ENCODE measurements at regions not wholly inside any gene's neighbourhood (a gene's known extent, or its start where the extent isn't known, plus 50 kb on each side); places are given as distances from the start of the nearest gene placed in this dataset.

GRCh38 chr18:6493194-6493593 lies 78.5 kb upstream of the L3MBTL4 start:
- Histone ChIP-seq H3K79me2 (ENCODE audit: insufficient read depth, low read length) (no peaks in the 10 kb centered on the region), H3K4me1 (ENCODE audit: insufficient read depth, low read length, severe bottlenecking) (no peaks in the 10 kb centered on the region), H3K4me2 (ENCODE audit: low read length) (no peak overlapping the region), H3K9me2 (ENCODE audit: low read depth, low read length) (no peaks in the 10 kb centered on the region), H3K9ac (ENCODE audit: low read length) (no peak overlapping the region), H3F3A (ENCODE audit: insufficient read depth, low read length) (no peaks in the 10 kb centered on the region), H3K4me3 (ENCODE audit: low read depth, low read length, poor library complexity, severe bottlenecking) (no peak overlapping the region), H3K27ac (ENCODE audit: low read depth, low read length, poor library complexity, severe bottlenecking) (no peak overlapping the region), H3K9me3 (ENCODE audit: low read length) (no peaks in the 10 kb centered on the region), H4K20me1 (ENCODE audit: insufficient read depth, low read length) (no peaks in the 10 kb centered on the region), H3K27me3 (ENCODE audit: insufficient read depth, low read length) (no peaks in the 10 kb centered on the region), H3K36me3 (ENCODE audit: insufficient read depth, low read length) (no peaks in the 10 kb centered on the region), H2AFZ (ENCODE audit: low read length) (no peak overlapping the region)
- no peak for TF ChIP-seq CTCF (IDR thresholded peaks at IDR 0.05; ENCODE audit: low read length)
- TF ChIP-seq EZH2 (IDR thresholded peaks at IDR 0.05; ENCODE audit: borderline replicate concordance, low read length): no peak

- H3K79me2 ChIP-seq (ENCODE audit: insufficient read depth, low read length): no peaks in the 10 kb centered on the region
- H3K36me3 ChIP-seq (ENCODE audit: insufficient read depth, low read length): no peaks in the 10 kb centered on the region
- H3F3A ChIP-seq (ENCODE audit: insufficient read depth, low read length): no peaks in the 10 kb centered on the region
- H3K4me1 ChIP-seq (ENCODE audit: insufficient read depth, low read length, severe bottlenecking): no peaks in the 10 kb centered on the region
- TF ChIP-seq CTCF (IDR thresholded peaks at IDR 0.05; ENCODE audit: low read length) (no peak), EZH2 (IDR thresholded peaks at IDR 0.05; ENCODE audit: borderline replicate concordance, low read length) (no peak)
- no peaks in the 10 kb centered on the region for H3K9me2 ChIP-seq (ENCODE audit: low read depth, low read length)
- H3K4me3 ChIP-seq (ENCODE audit: low read depth, low read length, poor library complexity, severe bottlenecking): no peak overlapping the region
- no peak overlapping the region for H3K27ac ChIP-seq (ENCODE audit: low read depth, low read length, poor library complexity, severe bottlenecking)
- H2AFZ ChIP-seq (ENCODE audit: low read length): no peak overlapping the region
- no peak overlapping the region for H3K4me2 ChIP-seq (ENCODE audit: low read length)
- H3K9me3 ChIP-seq (ENCODE audit: low read length): no peaks in the 10 kb centered on the region
- no peak overlapping the region for H3K9ac ChIP-seq (ENCODE audit: low read length)
- H4K20me1 ChIP-seq (ENCODE audit: insufficient read depth, low read length): no peaks in the 10 kb centered on the region
- no peaks in the 10 kb centered on the region for H3K27me3 ChIP-seq (ENCODE audit: insufficient read depth, low read length)
Observed at GRCh38 chr18:6495536-6495935, 80.8 kb upstream of the L3MBTL4 start.

- no peaks in the 10 kb centered on the region for H3K9me3 ChIP-seq (ENCODE audit: low read length)
- no peak overlapping the region for H3K27ac ChIP-seq (ENCODE audit: low read depth, low read length, poor library complexity, severe bottlenecking)
- H3K9ac ChIP-seq (ENCODE audit: low read length): no peak overlapping the region
- no peaks in the 10 kb centered on the region for H4K20me1 ChIP-seq (ENCODE audit: insufficient read depth, low read length)
- no peaks in the 10 kb centered on the region for H3K27me3 ChIP-seq (ENCODE audit: insufficient read depth, low read length)
- no peaks in the 10 kb centered on the region for H3K9me2 ChIP-seq (ENCODE audit: low read depth, low read length)
- H3K4me3 ChIP-seq (ENCODE audit: low read depth, low read length, poor library complexity, severe bottlenecking): no peak overlapping the region
- H2AFZ ChIP-seq (ENCODE audit: low read length): no peak overlapping the region
- H3F3A ChIP-seq (ENCODE audit: insufficient read depth, low read length): no peaks in the 10 kb centered on the region
- no peaks in the 10 kb centered on the region for H3K4me1 ChIP-seq (ENCODE audit: insufficient read depth, low read length, severe bottlenecking)
- no peak overlapping the region for H3K4me2 ChIP-seq (ENCODE audit: low read length)
- H3K79me2 ChIP-seq (ENCODE audit: insufficient read depth, low read length): no peaks in the 10 kb centered on the region
- TF ChIP-seq EZH2 (IDR thresholded peaks at IDR 0.05; ENCODE audit: borderline replicate concordance, low read length): no peak
- TF ChIP-seq CTCF (IDR thresholded peaks at IDR 0.05; ENCODE audit: low read length): no peak
- no peaks in the 10 kb centered on the region for H3K36me3 ChIP-seq (ENCODE audit: insufficient read depth, low read length)
Observed at GRCh38 chr18:6497543-6497942, 82.8 kb upstream of the L3MBTL4 start.

Data from OCI-LY1 (cell line).